ENCODE measurements at regions not wholly inside any gene's neighbourhood (a gene's known extent, or its start where the extent isn't known, plus 50 kb on each side); places are given as distances from the start of the nearest gene placed in this dataset.
A peak's percentile ranks its signal among the peaks of the same experiment; 100 is the strongest.
"Not testable (repeated sequence)": the region's sequence is repeated elsewhere in the genome, so short reads cannot be mapped to it uniquely, and the experiment has no call there.

DNA sequence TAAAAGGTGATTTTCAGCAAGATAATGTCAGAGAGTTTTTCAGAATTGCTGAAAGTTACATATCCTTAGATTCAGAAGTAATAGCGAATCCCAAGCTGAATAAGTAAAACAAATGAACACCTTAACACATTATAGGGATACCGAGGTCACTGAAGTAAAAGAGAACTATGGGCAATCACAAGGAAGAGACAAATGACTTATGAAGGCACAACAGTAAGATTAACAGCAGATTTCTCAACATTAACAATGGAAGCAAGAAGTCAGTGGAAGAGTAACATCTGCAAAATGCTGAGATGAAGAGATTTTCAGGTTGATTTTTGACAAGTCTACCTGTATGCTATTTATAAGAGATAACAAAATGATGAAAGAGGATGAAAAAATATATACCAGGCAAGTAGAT is 86.1 kb upstream of the EZR start:
- H3K4me3 ChIP-seq (ENCODE audit: control insufficient read depth, low read depth, low read length): no peak overlapping the region
- no peak for DNase-seq (ENCODE audit: low read depth)
- TF ChIP-seq, protein P1, sequence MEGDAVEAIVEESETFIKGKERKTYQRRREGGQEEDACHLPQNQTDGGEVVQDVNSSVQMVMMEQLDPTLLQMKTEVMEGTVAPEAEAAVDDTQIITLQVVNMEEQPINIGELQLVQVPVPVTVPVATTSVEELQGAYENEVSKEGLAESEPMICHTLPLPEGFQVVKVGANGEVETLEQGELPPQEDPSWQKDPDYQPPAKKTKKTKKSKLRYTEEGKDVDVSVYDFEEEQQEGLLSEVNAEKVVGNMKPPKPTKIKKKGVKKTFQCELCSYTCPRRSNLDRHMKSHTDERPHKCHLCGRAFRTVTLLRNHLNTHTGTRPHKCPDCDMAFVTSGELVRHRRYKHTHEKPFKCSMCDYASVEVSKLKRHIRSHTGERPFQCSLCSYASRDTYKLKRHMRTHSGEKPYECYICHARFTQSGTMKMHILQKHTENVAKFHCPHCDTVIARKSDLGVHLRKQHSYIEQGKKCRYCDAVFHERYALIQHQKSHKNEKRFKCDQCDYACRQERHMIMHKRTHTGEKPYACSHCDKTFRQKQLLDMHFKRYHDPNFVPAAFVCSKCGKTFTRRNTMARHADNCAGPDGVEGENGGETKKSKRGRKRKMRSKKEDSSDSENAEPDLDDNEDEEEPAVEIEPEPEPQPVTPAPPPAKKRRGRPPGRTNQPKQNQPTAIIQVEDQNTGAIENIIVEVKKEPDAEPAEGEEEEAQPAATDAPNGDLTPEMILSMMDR (IDR thresholded peaks at IDR 0.05; ENCODE audit: control insufficient read depth, insufficient read depth, low read depth, low read length, missing control alignments): no peak

DNA sequence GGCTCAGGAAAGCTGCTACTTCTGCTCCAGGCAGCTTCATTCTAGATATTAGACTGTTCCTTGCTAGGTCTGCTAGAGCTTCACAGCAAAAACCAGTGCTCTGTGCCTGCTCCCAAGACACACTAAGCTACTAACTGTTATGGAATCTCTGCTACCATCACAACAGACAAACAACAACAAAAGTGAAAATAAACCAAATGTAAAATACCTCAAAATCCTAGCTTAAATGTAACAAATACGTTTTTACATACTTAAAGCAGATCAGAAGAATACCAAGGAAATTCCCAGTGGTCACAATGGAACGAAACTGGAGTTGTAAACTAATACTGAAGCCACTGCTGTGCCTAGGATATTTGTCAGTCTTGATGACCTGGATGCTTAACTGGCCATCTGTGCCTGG is 84.6 kb upstream of the EZR start:
- H3K4me3 ChIP-seq (ENCODE audit: control insufficient read depth, low read depth, low read length): no peak overlapping the region
- TF ChIP-seq, protein P1 (IDR thresholded peaks at IDR 0.05; ENCODE audit: control insufficient read depth, insufficient read depth, low read depth, low read length, missing control alignments): no peak
- DNase-seq (ENCODE audit: low read depth): no peak

DNA sequence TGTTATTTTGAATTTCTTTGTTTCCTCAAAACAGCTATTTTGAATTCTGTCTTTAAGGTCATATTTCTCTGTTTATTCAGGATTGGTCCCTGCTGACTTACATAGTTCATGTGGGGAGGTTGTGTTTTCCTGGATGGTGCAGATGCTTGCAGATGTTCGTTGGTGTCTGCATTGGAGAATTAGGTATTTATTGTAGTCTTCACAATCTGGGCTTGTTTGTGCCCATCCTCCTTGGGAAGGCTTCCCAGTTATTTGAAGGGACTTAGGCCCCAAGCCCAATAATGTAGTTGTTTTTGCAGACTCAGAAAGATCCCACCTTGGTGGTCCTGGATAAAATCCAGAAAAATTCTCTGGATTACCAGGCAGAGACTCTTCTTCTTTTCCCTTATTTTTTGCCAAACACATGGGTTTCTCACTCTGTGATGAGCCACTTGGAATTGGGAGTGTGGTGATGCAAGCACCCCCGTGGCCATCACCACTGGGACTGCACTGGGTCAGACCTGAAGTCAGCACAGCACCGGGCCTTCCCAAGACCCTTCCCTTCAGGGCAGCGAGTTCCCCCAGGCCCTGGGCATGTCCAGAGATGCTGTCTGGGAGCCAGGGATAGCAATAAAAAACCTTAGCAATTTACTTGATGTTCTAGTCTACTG is 81.6 kb upstream of the EZR start:
- H3K4me3 ChIP-seq (ENCODE audit: control insufficient read depth, low read depth, low read length): no peak overlapping the region
- no peak for DNase-seq (ENCODE audit: low read depth)
- TF ChIP-seq, protein P1 (IDR thresholded peaks at IDR 0.05; ENCODE audit: control insufficient read depth, insufficient read depth, low read depth, low read length, missing control alignments): no peak

DNA sequence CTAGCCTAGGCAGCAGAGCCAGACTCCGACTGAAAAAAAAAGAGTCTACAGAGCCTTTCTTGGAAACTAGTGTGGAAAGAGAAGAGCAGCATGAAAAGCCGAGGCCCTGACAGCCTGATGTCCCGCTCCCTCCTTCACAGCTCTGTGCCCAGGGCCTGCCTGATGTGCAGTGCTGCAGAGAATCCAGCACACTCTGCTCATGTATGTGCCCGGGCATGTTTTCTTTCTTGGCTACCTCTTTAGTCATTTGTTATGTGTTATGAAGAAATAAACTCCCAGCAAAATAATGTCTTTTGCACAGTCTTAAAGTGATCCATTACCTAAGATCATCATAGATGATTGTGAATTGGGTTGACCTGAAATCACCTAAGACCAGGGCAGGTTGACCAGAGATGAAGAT is 78.1 kb upstream of the EZR start:
- TF ChIP-seq, protein P1 (IDR thresholded peaks at IDR 0.05; ENCODE audit: control insufficient read depth, insufficient read depth, low read depth, low read length, missing control alignments): no peak
- no peak for DNase-seq (ENCODE audit: low read depth)
- H3K4me3 ChIP-seq (ENCODE audit: control insufficient read depth, low read depth, low read length): no peak overlapping the region

DNA sequence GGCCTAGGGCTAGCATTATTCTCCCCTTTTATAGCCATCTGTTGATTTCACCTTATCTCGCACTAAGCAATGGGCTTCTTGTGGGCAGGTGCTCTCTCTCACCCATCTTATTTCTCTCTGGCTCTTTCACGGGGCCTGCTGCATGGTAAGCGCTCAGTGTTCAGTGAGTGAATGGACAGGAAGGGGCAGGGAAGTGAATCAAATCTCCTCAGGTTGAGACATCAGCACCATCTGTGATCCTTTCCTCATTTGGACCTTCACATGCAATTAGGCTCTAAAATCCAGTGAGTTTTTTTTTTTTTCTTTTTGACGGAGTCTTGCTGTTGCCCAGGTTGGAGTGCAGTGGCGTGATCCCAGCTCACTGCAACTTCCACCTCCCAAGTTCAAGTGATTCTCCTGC is 76.5 kb upstream of the EZR start:
- TF ChIP-seq, protein P1 (IDR thresholded peaks at IDR 0.05; ENCODE audit: control insufficient read depth, insufficient read depth, low read depth, low read length, missing control alignments): no peak
- H3K4me3 ChIP-seq (ENCODE audit: control insufficient read depth, low read depth, low read length): no peak overlapping the region
- no peak for DNase-seq (ENCODE audit: low read depth)

DNA sequence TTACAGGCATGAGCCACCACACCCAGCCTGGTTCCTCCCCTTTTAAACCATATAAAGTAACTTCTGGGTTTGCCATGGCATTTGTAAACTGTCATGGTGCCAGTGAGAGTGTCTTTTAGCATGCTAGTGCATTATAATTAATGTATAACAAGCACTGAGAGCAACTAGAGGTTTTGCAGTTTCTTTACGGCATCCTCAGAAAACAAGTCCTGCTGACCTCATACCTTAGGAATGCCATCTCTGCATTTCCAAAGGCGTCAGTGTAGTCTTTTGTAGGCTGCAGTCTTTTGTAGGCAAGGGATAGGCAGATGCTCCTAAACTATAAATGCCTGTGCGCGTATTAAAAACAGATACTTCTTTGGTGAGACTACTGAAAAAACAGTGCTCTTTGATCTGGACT is 75.0 kb upstream of the EZR start:
- TF ChIP-seq, protein P1 (IDR thresholded peaks at IDR 0.05; ENCODE audit: control insufficient read depth, insufficient read depth, low read depth, low read length, missing control alignments): no peak
- DNase-seq (ENCODE audit: low read depth): peak; percentile 53
- no peak overlapping the region for H3K4me3 ChIP-seq (ENCODE audit: control insufficient read depth, low read depth, low read length)

DNA sequence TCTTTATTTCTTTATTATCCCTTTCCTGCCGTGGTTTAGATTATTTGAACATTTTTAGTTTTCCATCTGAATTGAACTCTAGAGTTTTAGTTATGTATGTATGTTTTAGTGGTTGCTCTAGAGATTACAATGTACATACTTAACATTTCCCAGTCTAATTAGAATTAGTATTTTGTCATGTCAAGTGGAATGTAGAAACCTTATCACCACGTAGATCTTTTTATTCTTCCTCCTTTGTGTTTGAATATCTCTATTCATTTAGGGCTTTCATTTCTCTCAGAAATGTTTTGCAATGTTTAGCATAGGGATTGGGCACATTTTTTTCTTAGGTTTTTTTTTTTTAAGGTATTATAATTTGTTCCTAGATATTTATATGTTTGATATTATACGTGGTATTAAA is 73.1 kb upstream of the EZR start:
- no peak overlapping the region for H3K4me3 ChIP-seq (ENCODE audit: control insufficient read depth, low read depth, low read length)
- TF ChIP-seq, protein P1 (IDR thresholded peaks at IDR 0.05; ENCODE audit: control insufficient read depth, insufficient read depth, low read depth, low read length, missing control alignments): no peak
- DNase-seq (ENCODE audit: low read depth): no peak

DNA sequence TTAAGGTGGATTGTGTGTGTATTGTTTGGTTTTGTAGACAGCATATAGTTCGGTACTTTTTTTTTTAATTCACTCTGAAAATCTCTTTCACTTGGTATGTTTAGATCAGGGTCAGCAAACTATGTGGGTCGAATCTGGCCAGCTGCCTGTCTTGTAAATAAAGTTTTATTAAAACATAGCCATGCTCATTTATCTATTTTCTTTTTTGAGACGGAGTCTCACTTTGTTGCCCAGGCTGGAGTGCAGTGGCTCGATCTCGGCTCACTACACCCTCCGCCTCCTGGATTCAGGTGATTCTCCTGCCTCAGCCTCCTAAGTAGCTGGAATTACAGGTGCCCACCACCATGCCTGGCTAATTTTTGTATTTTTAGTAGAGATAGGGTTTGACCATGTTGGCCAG is 72.4 kb upstream of the EZR start:
- not testable (repeated sequence) for H3K4me3 ChIP-seq (ENCODE audit: control insufficient read depth, low read depth, low read length); DNase-seq (ENCODE audit: low read depth)

DNA sequence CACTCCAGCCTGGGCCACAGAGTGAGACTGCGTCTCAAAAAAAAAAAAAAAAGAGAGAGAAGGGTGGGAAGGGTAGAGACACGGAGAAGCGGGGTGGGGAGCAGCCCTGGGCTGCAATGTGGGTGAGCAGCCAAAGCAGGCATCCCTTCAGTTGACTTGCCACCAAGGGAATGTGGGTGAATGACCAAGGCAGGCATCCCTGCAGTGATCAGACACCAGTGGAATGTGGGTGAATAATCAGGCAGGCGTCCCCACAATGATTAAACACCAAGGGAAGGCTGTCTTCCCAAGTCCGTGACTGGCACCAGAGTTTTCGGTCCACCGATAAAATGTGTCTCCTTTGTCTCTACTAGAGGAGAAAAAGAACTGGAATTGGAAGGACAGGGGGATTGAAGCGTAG is 69.0 kb upstream of the EZR start:
- H3K4me3 ChIP-seq (ENCODE audit: control insufficient read depth, low read depth, low read length); DNase-seq (ENCODE audit: low read depth): not testable (repeated sequence)
